HG03025 (cell line): ENCODE measurements at regions not wholly inside any gene's neighbourhood (a gene's known extent, or its start where the extent isn't known, plus 50 kb on each side); places are given as distances from the start of the nearest gene placed in this dataset.

Experiments
- ATAC-seq: cut with Tn5 transposase; IDR thresholded peaks from one replicate; pipeline ENCODE4 v1.9.1; 2021; ENCODE audit warnings: mild to moderate bottlenecking, moderate library complexity; ENCODE audit not compliant: unreplicated experiment, low FRiP score

- ATAC-seq = no peak
Measured at GRCh38 chr9:90001747-90002146, 396.9 kb downstream of the GADD45G start.

DNA sequence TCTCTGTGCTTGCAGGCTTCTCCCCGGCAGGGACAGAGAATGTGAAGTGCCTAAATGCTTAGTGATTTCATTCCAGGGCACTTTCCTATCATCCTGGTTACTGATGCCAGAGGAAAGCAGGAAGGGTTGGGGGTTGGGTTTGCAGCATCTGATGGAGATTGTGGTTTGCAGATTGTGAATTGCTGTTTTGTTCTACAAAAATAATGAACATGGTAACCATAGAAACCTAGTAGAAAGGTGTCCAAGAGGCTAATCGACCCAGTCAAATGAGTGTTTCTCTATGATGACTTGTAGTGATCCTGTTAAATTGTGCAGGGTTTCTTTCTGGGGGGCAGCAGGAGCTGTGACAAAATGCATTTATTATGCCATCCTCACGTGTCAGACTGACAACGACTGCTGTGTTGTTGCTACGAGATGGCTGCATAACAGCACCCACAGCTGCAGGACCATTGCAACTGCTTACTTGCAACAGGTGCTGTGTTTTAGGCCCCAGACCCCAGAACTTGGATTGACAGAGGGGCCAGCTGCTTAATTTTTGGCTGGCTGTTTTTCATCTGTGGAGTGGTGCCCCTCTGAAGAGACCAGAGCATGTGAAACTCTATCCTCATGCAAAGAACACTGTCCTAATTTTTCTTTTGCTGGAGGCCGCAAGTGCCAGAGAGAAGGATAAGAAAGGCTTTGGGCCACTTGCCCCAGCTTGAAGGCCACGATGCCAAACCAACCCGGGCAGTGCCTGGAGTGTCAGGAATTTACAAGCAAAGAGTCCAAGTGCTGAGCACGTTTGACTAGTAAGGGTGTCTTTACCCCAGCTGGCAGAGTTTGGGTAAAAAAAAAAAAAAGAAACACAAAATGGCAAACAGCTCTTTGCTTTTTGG, 397.8 kb downstream of the GADD45G start:
- ATAC-seq = no peak

DNA sequence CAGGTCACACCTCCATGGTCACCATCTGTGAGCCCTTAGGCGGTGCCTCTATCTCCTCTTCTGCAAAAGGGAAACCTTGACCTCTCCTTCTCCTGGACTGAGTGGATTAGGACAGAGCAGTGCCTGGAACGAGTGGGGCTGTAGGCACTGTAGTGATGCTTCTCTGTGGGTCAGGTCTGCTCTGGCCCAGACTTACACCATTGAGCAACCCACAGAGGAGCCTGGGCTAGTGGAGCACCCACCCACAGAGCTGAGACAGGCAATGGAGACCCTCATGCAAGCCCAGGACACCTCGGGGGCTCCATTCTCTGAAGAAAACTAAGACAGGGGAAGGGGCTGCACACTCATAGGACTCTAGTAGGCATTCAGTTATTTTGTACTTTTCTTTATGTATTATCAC, 400.6 kb downstream of the GADD45G start:
- no peak for ATAC-seq

DNA sequence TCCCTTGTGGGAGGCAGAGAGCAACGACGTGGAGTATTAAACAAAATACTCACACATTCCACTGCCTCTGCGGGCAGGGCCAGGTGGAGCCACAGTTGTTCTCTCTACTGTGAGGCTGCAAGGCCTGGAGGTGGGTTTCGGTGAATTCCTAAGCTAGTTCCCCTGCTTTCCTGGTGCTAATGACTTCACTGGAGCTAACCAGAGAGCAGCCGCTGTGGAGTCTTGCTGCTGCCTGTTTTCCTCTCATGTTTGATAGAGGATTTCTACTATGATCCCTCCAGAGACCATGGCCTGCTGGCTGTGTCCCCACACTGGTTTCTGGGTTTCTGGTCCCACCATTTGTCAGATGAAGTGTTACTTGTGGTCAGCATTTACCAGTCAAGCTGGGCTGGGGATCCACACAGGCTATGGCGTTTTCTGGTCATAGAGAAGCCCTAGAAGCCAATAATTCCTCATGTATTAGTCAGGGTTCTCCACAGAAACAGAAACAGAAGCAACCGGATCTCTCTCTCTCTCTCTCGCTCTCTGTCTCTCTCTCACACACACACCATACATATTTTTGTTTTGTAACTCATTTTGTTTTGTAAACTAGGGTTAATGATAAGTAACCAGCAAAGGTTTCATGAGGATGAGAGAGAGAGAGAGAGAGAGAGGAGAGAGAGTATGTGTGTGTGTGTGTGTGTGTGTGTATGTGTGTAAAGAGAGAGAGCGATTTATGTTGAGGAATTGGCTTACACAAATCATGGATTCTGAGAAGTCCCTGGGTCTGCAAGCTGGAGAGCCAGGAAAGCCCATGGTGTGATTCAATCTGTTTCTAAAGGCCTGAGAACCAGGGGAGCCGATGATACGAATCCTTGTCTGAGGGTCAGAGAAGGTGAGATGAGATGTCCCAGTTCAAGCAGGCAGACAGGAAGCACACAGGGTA, 403.0 kb downstream of the GADD45G start:
- ATAC-seq = no peak

- no peak for ATAC-seq
Measured at GRCh38 chr9:90009447-90009846, 404.6 kb downstream of the GADD45G start.

DNA sequence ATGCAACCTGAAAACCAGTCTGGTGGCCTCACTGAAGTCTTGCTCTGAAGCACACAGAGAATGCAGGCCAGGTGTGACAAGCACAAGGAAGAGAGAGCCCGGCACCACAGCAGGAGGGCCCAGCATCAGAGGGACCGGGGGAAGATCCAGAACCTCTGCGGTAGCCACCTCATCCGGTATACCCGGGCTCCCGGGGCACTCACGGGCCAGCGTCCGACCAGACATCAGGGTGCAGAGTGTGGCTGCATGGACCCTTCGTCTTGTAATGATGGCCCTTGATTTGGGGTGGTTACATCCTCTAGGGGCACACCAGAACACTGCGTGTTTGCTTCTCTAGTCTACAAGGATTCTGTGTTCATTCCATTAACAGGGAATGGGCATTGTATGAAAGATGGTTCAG, 406.0 kb downstream of the GADD45G start:
- no peak for ATAC-seq

DNA sequence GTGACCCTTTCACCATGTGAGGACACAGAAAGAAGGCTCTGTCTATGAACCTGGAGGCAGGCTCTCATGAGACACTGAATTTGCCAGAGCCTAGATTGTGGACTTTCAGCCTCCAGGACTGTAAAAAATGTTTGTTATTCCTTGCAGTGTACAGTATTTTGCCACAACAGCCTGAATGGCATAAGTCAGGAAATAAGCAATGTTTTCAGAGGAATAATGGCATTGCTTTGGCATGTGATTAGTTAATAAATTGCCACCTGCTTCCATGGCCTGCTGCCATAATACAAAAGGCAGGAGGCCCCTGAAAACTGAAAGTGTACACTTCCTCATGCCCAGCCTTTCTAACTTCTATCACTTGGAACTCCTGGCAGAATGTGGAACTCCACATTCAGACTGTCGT, 408.1 kb downstream of the GADD45G start:
- ATAC-seq = no peak

DNA sequence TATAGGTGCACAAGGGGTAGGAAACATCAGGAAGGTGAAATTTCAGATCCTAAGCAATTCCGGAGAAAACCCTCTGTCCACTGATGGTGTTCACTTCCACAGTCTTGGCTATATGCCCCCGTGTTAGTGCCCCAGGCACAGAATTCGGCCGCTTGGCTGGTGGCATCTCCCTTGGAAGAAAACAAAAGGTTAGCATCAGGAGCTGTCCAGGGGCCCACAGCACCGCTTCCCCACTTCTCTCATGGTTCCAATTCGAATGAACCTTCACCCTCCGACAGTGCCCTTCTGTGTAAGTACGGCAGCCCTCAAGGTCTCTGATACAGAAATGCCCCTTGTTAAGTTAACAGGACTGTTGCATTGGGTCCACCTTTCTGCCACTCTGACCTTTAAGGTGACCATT, 409.0 kb downstream of the GADD45G start:
- no peak for ATAC-seq

DNA sequence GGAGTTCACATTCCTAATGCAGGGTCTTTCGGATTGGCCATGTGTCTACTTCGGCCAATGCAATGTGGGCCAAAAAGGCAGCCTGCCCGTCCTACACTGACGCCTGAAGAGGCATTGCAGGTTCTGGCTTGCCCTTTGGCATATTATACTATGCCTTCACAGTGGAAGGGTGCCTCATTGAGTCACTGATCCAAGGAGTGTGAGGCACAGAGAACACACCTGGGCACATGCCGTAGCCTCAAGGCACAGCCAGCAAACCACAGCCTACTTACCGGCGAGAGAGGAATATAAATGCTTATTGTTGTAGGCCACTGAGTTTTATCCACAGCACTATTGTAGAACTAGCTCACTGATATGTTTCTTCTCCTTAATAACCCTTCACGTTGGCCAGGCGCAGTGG, 409.6 kb downstream of the GADD45G start:
- ATAC-seq = no peak

GRCh38 chr9:90016272-90016671, 411.5 kb downstream of the GADD45G start:
- no peak for ATAC-seq

- no peak for ATAC-seq
Measured at GRCh38 chr9:90017679-90018078, 412.9 kb downstream of the GADD45G start.

- ATAC-seq = no peak
Measured at GRCh38 chr9:90018688-90019087, 413.9 kb downstream of the GADD45G start.

GRCh38 chr9:90019626-90020025, 414.8 kb downstream of the GADD45G start:
- no peak for ATAC-seq

DNA sequence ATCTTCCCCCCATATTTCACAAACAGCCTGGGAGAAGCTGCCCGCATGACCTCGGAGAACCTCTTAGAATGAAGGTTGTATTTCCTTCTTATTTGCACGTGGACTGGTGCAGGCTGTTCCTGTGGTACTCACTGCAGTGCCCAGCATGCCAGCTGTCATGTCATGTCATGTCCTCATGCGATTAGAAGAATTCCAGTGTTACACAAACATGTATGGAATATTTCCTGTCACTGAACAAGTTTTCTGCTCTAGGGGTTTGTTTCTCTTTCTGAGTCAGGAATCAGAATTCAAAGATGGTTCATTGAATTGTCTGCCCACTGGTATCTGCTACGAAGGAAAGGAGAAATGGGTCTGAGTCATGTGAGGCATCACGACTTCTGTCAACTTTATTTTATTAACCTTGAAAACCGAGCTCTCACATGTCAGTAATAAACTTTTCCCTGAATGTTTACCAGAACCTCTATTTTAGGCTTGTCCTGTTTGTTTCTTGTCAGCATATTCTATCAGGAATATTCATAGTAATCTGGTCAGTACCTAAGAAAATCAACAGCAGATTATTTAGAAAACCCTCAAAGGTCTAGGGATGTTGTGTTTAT, 415.6 kb downstream of the GADD45G start:
- no peak for ATAC-seq

GRCh38 chr9:90021216-90021906, 416.5 kb downstream of the GADD45G start:
- no peak for ATAC-seq

DNA sequence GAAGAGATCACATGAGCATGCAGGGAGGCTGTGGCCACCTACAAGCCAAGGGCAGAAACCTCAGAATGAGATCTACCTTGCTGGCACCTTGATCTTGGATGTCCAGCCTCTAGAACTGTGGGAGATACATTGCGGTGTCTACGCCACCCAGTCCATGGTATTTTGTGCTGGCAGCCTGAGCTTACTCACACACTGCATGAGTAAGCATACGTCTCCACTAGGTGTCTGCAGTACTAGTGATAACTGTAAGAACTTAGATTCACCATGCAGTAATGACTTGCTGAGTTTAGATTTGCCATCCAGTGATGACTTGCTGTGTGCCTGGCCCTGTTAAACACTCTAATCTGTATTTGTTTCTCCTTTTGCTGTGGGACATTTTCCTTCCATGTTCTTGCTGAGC, 417.7 kb downstream of the GADD45G start:
- no peak for ATAC-seq

GRCh38 chr9:90023861-90024260, 419.0 kb downstream of the GADD45G start:
- no peak for ATAC-seq

GRCh38 chr9:90024409-90024808, 419.6 kb downstream of the GADD45G start:
- no peak for ATAC-seq

DNA sequence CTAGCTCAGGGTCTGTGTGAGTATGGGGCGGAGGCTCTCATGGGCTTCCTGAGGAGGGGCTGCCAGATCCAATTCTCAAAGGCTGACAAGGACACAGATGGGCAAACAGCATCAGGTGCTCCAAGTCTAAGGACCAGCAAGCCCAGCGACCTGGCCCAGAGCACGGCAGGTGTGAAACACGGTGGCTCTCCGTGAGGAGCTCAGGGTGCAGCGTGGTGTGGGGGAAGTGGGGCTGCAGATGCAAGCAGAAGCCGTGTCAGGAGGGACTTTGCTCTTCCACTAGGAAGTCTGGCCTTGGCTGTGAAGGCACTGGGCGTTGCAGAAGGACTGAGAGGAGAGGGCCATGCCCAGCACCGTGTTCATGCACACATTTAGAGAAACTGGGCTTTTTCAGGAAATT, 420.0 kb downstream of the GADD45G start:
- no peak for ATAC-seq

- ATAC-seq = no peak
Measured at GRCh38 chr9:90025816-90026215, 421.0 kb downstream of the GADD45G start.
